Chondrocyte (in vitro differentiated cells): ENCODE measurements at regions not wholly inside any gene's neighbourhood (a gene's known extent, or its start where the extent isn't known, plus 50 kb on each side); places are given as distances from the start of the nearest gene placed in this dataset.

Source experiments
- DNase-seq: peaks from one replicate; pipeline ENCODE4 v3.0.0; 2021; ENCODE audit warnings: mixed read lengths, low spot score
- H3K27ac Mint-ChIP-seq: one replicate; pipeline ENCODE4 v1.8.0; 2021; ENCODE audit warnings: mild to moderate bottlenecking, moderate library complexity, mixed read lengths; ENCODE audit not compliant: unreplicated experiment
- H3K27me3 Mint-ChIP-seq: 2 replicates; pipeline ENCODE4 v1.8.0; 2021; ENCODE audit warnings: low read depth, mixed read lengths
- H3K36me3 Mint-ChIP-seq: 2 replicates; pipeline ENCODE4 v1.8.0; 2021; ENCODE audit warnings: low read depth, mixed read lengths
- H3K4me1 Mint-ChIP-seq: 2 replicates; pipeline ENCODE4 v1.8.0; 2021; ENCODE audit warnings: low read depth, mild to moderate bottlenecking, mixed read lengths
- H3K4me3 Mint-ChIP-seq: one replicate; pipeline ENCODE4 v1.8.0; 2021; ENCODE audit warnings: mild to moderate bottlenecking, moderate library complexity, mixed read lengths; ENCODE audit not compliant: unreplicated experiment
- H3K9me3 Mint-ChIP-seq: 2 replicates; pipeline ENCODE4 v1.8.0; 2021; ENCODE audit warnings: low read depth, mixed read lengths
- CTCF ChIP-seq: fragments of 200-600 bp; sonication (generic); IDR thresholded peaks from 2 replicates; pipeline ENCODE4 v1.5.0; 2021; ENCODE audit warnings: antibody characterized with exemption, mild to moderate bottlenecking, moderate library complexity

- no peak for DNase-seq
- no peak overlapping the region for H3K4me3 Mint-ChIP-seq
- no peak for TF ChIP-seq CTCF
- no peaks in the 10 kb centered on the region for H3K9me3 Mint-ChIP-seq
- peaks cover 2% of the 10 kb centered on the region for H3K27me3 Mint-ChIP-seq
- no peak overlapping the region for H3K27ac Mint-ChIP-seq
- H3K36me3 Mint-ChIP-seq = no peaks in the 10 kb centered on the region
- peaks cover 13% of the 10 kb centered on the region for H3K4me1 Mint-ChIP-seq
These were observed 371.1 kb upstream of the GRAMD2B start for GRCh38 chr5:126052120-126052519.

- Mint-ChIP-seq H3K36me3 (no peaks in the 10 kb centered on the region), H3K27ac (no peak overlapping the region), H3K9me3 (no peaks in the 10 kb centered on the region), H3K4me3 (no peak overlapping the region), H3K4me1 (peaks cover 13% of the 10 kb centered on the region), H3K27me3 (peaks cover 2% of the 10 kb centered on the region)
- TF ChIP-seq CTCF = no peak
- no peak for DNase-seq
These were observed 370.4 kb upstream of the GRAMD2B start for GRCh38 chr5:126052791-126053190.

- Mint-ChIP-seq H3K27me3 (peaks cover 2% of the 10 kb centered on the region), H3K36me3 (no peaks in the 10 kb centered on the region), H3K4me1 (peaks cover 13% of the 10 kb centered on the region), H3K27ac (no peak overlapping the region), H3K9me3 (no peaks in the 10 kb centered on the region), H3K4me3 (no peak overlapping the region)
- DNase-seq = no peak
- TF ChIP-seq CTCF = no peak
These were observed 369.6 kb upstream of the GRAMD2B start for GRCh38 chr5:126053630-126054029.

GRCh38 chr5:126054577-126055347 lies 368.4 kb upstream of the GRAMD2B start:
- no peak for TF ChIP-seq CTCF
- Mint-ChIP-seq H3K9me3 (peaks cover 2% of the 10 kb centered on the region), H3K4me3 (no peak overlapping the region), H3K36me3 (no peaks in the 10 kb centered on the region), H3K27me3 (peaks cover 2% of the 10 kb centered on the region), H3K4me1 (peaks cover 13% of the 10 kb centered on the region), H3K27ac (no peak overlapping the region)
- DNase-seq = no peak

- DNase-seq = no peak
- Mint-ChIP-seq H3K9me3 (peaks cover 2% of the 10 kb centered on the region), H3K4me3 (no peak overlapping the region), H3K36me3 (no peaks in the 10 kb centered on the region), H3K27me3 (peaks cover 2% of the 10 kb centered on the region), H3K4me1 (peaks cover 13% of the 10 kb centered on the region), H3K27ac (no peak overlapping the region)
- no peak for TF ChIP-seq CTCF
These were observed 367.9 kb upstream of the GRAMD2B start for GRCh38 chr5:126055348-126055729.
